AG10803 (cell line): ENCODE measurements at regions not wholly inside any gene's neighbourhood (a gene's known extent, or its start where the extent isn't known, plus 50 kb on each side); places are given as distances from the start of the nearest gene placed in this dataset.
A peak's percentile ranks its signal among the peaks of the same experiment; 100 is the strongest.

Experiments used
- DNase-seq: peaks from one replicate; pipeline ENCODE4 v3.0.0; 2010; ENCODE audit warnings: low read depth
- H3K4me3 ChIP-seq: 2 replicates; pipeline ENCODE4 v1.5.1; 2011; ENCODE audit warnings: mild to moderate bottlenecking, low read length, control low read depth
- TF ChIP-seq, protein P1 (sequence below): conservative IDR thresholded peaks from 2 replicates; pipeline ENCODE4 v1.5.1; 2011; ENCODE audit warnings: mild to moderate bottlenecking, low read length, control low read depth, inconsistent platforms

DNA sequence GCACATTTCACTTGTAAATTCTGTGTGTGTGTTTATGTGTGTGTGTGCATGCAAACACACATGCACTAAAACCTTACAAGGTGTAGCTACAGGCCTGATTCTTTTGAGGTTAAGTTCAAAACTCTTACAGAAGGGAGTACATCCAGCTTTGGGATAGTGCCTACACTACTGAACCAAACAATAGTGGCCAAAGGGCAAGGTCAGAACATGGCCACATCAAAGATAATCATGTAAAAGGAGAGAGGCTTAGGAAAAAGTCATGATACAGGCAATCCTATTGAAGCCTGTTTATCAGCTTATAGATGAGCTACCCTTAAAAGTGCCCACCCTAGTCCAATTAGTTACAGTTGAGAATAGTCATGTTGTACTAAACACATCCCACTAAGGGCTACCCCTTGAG is 139.6 kb downstream of the IDS start:
- TF ChIP-seq, protein P1, sequence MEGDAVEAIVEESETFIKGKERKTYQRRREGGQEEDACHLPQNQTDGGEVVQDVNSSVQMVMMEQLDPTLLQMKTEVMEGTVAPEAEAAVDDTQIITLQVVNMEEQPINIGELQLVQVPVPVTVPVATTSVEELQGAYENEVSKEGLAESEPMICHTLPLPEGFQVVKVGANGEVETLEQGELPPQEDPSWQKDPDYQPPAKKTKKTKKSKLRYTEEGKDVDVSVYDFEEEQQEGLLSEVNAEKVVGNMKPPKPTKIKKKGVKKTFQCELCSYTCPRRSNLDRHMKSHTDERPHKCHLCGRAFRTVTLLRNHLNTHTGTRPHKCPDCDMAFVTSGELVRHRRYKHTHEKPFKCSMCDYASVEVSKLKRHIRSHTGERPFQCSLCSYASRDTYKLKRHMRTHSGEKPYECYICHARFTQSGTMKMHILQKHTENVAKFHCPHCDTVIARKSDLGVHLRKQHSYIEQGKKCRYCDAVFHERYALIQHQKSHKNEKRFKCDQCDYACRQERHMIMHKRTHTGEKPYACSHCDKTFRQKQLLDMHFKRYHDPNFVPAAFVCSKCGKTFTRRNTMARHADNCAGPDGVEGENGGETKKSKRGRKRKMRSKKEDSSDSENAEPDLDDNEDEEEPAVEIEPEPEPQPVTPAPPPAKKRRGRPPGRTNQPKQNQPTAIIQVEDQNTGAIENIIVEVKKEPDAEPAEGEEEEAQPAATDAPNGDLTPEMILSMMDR = no peak
- no peak for DNase-seq
- H3K4me3 ChIP-seq = no peak overlapping the region

DNA sequence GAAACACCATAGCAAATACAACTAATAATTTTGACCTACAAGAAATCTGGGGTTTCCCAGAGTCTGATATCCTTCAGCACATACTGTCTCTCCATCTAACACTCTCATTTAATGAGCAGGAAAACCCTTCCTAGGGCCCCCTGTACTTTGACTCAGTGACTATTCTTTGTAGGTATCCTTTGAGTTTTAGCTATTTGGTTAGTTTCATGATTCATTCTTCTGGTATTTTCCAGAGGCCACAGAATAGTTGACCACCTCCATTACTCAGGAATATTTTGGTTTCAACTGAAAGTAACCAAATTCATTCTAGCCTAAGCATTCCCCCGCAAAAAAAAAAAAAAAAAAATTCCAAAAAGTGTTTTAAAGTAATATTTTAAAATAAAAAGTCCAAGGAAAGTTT is 140.0 kb downstream of the IDS start:
- DNase-seq = peak; percentile 42
- H3K4me3 ChIP-seq = no peak overlapping the region
- TF ChIP-seq, protein P1 = no peak

DNA sequence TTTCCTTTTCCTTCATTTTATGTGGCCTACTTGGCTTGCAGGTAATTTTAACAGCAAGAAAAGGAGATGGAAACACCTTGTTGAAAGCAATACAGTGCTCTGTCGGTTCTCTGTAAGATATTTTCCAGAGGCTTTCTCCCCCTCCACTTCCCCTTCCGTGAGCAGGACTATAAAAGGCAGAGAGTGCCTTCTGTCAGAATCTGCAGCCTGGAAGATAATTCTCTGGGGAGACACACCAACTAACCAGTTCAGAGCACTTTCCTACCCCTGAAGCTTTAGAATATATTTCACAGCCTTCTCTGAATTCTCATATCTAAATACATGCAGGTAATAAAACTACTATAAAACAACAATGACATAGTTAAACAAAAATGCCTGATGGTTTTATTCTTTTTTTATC is 141.1 kb downstream of the IDS start:
- no peak for DNase-seq
- TF ChIP-seq, protein P1 = no peak
- H3K4me3 ChIP-seq = no peak overlapping the region

DNA sequence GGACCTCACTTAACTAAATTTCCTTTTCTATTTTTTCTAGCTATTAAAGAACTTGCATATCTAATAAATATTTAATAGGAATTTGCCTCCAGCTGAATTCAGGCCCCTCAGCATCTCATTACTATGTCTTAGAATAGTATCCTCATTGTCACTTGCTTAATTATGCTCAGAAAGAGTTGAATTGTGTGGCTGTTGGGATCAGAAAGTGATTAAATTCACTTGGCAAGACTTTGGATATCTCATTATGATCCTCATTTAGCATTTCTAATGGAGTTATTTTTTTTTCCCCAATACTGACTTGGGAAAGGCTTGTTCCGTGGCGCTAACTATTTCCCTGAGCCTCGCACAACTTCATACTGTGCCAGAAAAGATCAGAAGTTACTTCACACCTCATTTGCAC is 158.8 kb downstream of the IDS start:
- DNase-seq = no peak
- TF ChIP-seq, protein P1 = no peak
- H3K4me3 ChIP-seq = no peak overlapping the region

DNA sequence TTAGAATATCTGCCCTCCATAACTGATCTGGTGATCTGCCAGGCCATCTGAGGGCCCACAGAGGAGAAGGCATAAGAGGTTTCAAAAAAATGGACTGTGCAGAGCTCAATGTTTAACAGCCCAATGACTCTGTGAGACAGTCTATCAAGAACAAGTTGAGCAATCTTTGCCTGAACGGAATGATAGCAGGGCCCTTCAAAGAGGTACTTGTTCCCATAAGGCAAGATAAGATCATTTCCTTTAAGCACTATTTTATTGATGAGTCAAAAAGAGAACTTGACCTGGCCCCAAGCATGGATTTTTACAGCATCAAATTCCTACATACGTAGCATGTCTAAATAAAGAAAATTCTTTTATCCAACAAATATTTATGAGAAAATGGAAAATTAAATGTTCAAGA is 182.8 kb downstream of the IDS start:
- DNase-seq = no peak
- no peak overlapping the region for H3K4me3 ChIP-seq
- TF ChIP-seq, protein P1 = no peak

DNA sequence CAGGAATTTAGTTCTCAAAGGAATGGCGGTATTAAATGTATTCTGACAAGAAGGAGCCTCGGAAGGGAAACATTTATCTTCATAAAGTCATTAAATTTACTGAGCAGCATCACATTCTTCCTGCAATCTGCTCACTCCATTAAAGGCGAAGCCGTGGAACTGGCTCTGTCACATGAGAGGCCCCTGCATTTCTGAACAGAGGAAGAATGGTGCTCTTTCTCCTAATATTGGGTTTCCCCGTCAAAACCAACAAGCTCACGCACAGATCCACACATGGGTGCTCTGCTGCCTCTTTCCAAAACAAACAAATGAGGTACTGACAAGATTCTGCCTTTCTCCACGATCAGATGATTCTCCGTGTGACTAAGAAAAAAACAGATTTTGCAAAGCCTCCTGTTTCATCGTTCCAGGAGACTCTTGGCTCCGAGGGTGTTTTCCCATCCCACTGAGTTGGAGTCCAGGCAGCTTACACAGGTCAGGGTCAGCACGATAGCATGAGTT is 191.2 kb downstream of the IDS start:
- no peak overlapping the region for H3K4me3 ChIP-seq
- peak; percentile 13 for DNase-seq
- TF ChIP-seq, protein P1 = no peak

DNA sequence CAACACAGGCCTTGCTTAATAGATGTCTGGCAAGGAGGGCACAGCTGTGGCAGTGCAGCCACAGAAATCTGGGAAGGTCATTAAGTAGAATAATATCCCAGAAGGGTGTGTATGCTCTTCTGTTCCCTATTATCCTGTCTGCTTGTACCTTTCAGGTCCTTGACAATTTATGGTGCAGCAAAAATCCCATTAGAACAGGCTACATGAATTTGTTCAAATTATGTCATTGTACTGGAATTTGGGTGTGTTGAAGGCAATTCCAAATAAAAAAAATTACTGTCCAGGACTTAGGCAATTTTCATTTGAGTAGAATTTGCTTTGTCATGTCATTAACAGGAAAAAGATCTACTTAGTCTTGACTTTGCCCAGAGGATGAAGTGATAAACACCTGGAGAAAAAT is 192.1 kb downstream of the IDS start:
- H3K4me3 ChIP-seq = no peak overlapping the region
- peak; percentile 34 for DNase-seq
- TF ChIP-seq, protein P1 = no peak
